ENCODE measurements at regions not wholly inside any gene's neighbourhood (a gene's known extent, or its start where the extent isn't known, plus 50 kb on each side); places are given as distances from the start of the nearest gene placed in this dataset.

GRCh38 chr3:54020436-54020835, 101.9 kb upstream of the CACNA2D3 start:
- Histone ChIP-seq H3K4me1 (ENCODE audit: control insufficient read depth in 1 of 2, low read depth in 2 of 2) (no peaks in the 10 kb centered on the region), H3K36me3 (no peaks in the 10 kb centered on the region), H3K4me3 (no peak overlapping the region), H3K27me3 (replicated peaks; ENCODE audit: insufficient read depth) (no peaks in the 10 kb centered on the region), H3K9me3 (peaks cover 4% of the 10 kb centered on the region), H3K27ac (no peak overlapping the region)
- no peak for TF ChIP-seq CTCF (IDR thresholded peaks at IDR 0.05)
- ATAC-seq (ENCODE audit: insufficient number of reproducible peaks, low FRiP score, low read depth) (no peak), DNase-seq (ENCODE audit: low spot score) (no peak)

DNA sequence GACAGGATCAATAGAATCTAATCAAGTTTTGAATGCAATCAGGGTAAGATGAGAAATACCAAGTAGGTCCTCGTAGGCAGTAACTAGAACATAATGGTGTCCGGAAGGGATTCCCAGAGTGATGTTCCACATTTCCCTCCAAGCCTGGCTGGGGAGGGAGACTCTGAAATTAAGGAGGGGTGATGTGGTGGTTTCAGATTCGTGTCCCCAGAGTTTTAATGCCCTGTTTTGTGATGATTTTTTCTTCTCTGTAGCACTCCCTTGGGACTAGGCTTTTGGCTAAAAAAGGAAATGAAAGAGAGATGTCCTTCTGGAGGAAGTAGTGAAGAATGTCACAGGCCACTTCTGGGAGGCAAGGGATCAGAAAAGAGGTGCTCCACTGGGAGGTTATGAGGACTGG, 108.3 kb upstream of the CACNA2D3 start:
- H3K27me3 ChIP-seq (replicated peaks; ENCODE audit: insufficient read depth), result no peaks in the 10 kb centered on the region
- TF ChIP-seq CTCF (IDR thresholded peaks at IDR 0.05), result no peak
- DNase-seq (ENCODE audit: low spot score) (no peak), ATAC-seq (ENCODE audit: insufficient number of reproducible peaks, low FRiP score, low read depth) (no peak)
- H3K4me3 ChIP-seq, result no peak overlapping the region
- peaks cover 4% of the 10 kb centered on the region for H3K9me3 ChIP-seq
- H3K27ac ChIP-seq, result no peak overlapping the region
- H3K4me1 ChIP-seq (ENCODE audit: control insufficient read depth in 1 of 2, low read depth in 2 of 2), result no peaks in the 10 kb centered on the region
- H3K36me3 ChIP-seq, result no peaks in the 10 kb centered on the region

- ATAC-seq (ENCODE audit: insufficient number of reproducible peaks, low FRiP score, low read depth), result no peak
- no peaks in the 10 kb centered on the region for H3K9me3 ChIP-seq
- H3K27ac ChIP-seq, result no peak overlapping the region
- H3K36me3 ChIP-seq, result no peaks in the 10 kb centered on the region
- H3K4me3 ChIP-seq, result no peak overlapping the region
- H3K27me3 ChIP-seq (replicated peaks; ENCODE audit: insufficient read depth), result no peaks in the 10 kb centered on the region
- no peak for DNase-seq (ENCODE audit: low spot score)
- H3K4me1 ChIP-seq (ENCODE audit: control insufficient read depth in 1 of 2, low read depth in 2 of 2), result no peaks in the 10 kb centered on the region
- TF ChIP-seq CTCF (IDR thresholded peaks at IDR 0.05), result no peak
Observed at GRCh38 chr3:54008744-54009143, 113.6 kb upstream of the CACNA2D3 start.

DNA sequence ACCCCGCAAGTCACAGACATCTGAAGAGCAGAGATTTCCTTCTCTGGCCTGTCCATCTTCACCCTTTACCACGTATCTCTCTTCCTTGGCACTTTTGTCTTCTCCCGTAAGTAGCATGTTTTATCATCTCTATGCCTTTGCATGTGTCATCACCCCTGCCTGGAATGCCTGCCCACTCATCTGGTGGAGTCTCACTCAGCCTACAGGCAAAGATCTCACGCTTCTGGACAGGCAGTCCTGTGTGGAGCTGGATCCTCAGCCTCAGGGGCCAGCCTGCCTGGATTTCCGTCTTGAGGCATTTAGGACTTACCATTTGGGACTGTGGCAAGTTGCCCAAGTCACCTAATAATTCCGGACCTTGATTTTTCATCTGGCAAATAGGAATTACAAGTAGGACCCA, 114.3 kb upstream of the CACNA2D3 start:
- Histone ChIP-seq H3K4me1 (ENCODE audit: control insufficient read depth in 1 of 2, low read depth in 2 of 2) (no peaks in the 10 kb centered on the region), H3K4me3 (no peak overlapping the region), H3K27me3 (replicated peaks; ENCODE audit: insufficient read depth) (no peaks in the 10 kb centered on the region), H3K36me3 (no peaks in the 10 kb centered on the region), H3K27ac (no peak overlapping the region), H3K9me3 (no peaks in the 10 kb centered on the region)
- no peak for ATAC-seq (ENCODE audit: insufficient number of reproducible peaks, low FRiP score, low read depth)
- no peak for TF ChIP-seq CTCF (IDR thresholded peaks at IDR 0.05)
- DNase-seq (ENCODE audit: low spot score), result no peak

- Histone ChIP-seq H3K27ac (no peak overlapping the region), H3K4me3 (no peak overlapping the region), H3K4me1 (ENCODE audit: control insufficient read depth in 1 of 2, low read depth in 2 of 2) (no peaks in the 10 kb centered on the region), H3K36me3 (no peaks in the 10 kb centered on the region), H3K27me3 (replicated peaks; ENCODE audit: insufficient read depth) (no peaks in the 10 kb centered on the region), H3K9me3 (no peaks in the 10 kb centered on the region)
- no peak for ATAC-seq (ENCODE audit: insufficient number of reproducible peaks, low FRiP score, low read depth)
- no peak for DNase-seq (ENCODE audit: low spot score)
- TF ChIP-seq CTCF (IDR thresholded peaks at IDR 0.05), result no peak
Observed at GRCh38 chr3:54004335-54004734, 112.7 kb upstream of the SELENOK start.
